CD14-positive monocyte (primary cell): ENCODE measurements at regions not wholly inside any gene's neighbourhood (a gene's known extent, or its start where the extent isn't known, plus 50 kb on each side); places are given as distances from the start of the nearest gene placed in this dataset.

ENCODE experiments used
- DNase-seq, 3 donors: peaks; one replicate each; pipeline ENCODE4 v3.0.0-alpha.2; 2011 to 2022
- H2AFZ ChIP-seq: 2 replicates; pipeline ENCODE4 v1.6.0; 2012; ENCODE audit warnings: mild to moderate bottlenecking, low read depth, low read length, inconsistent platforms; ENCODE audit not compliant: insufficient read depth, poor library complexity, severe bottlenecking
- H3K27ac ChIP-seq, 2 donors: 1 replicate in 1 of 2; 2 replicates in 1 of 2; pipeline ENCODE4 v1.5.1; 2012 to 2013; ENCODE audit warnings: low read length in 2 of 2, control low read depth in 1 of 2, inconsistent platforms in 1 of 2, low read depth in 1 of 2, mild to moderate bottlenecking in 1 of 2
- H3K27me3 ChIP-seq, 2 donors: one replicate each; pipeline versions ENCODE4 v1.6.0 to v1.6.1; 2011 to 2013; ENCODE audit warnings: low read length in 2 of 2; ENCODE audit not compliant: control insufficient read depth in 2 of 2, insufficient read depth in 2 of 2
- H3K36me3 ChIP-seq, 2 donors: replicated peaks in 1 of 2; 1 replicate in 1 of 2; 2 replicates in 1 of 2; pipeline versions ENCODE4 v1.5.1 to v1.6.1; 2012 to 2013; ENCODE audit warnings: low read length in 2 of 2, control low read depth in 1 of 2, inconsistent platforms in 1 of 2, mild to moderate bottlenecking in 1 of 2; ENCODE audit not compliant: insufficient read depth in 2 of 2, control insufficient read depth in 1 of 2
- H3K4me1 ChIP-seq, 2 donors: 1 replicate in 1 of 2; 2 replicates in 1 of 2; pipeline versions ENCODE4 v1.5.1 to v1.6.1; 2012 to 2013; ENCODE audit warnings: low read length in 2 of 2, control low read depth in 1 of 2, inconsistent platforms in 1 of 2, mild to moderate bottlenecking in 1 of 2, moderate library complexity in 1 of 2; ENCODE audit not compliant: insufficient read depth in 2 of 2, control insufficient read depth in 1 of 2
- H3K4me2 ChIP-seq: replicated peaks from 2 replicates; pipeline ENCODE3; 2012; ENCODE audit warnings: low read length, moderate library complexity, mild to moderate bottlenecking; ENCODE audit not compliant: poor library complexity, severe bottlenecking; ENCODE audit errors: extremely low read depth
- H3K4me3 ChIP-seq, 3 experiments: fragments of 200-600 bp in 1 of 3; sonication (generic) in 1 of 3; replicated peaks in 1 of 3; 1 replicate in 2 of 3; 2 replicates in 1 of 3; pipeline ENCODE4 v1.5.1; 2011 to 2013; ENCODE audit warnings: low read length in 3 of 3, mild to moderate bottlenecking in 3 of 3, control low read depth in 2 of 3, low read depth in 2 of 3, inconsistent platforms in 1 of 3, moderate library complexity in 1 of 3
- H3K79me2 ChIP-seq: 2 replicates; pipeline ENCODE4 v1.6.0; 2012; ENCODE audit warnings: mild to moderate bottlenecking, control low read depth, inconsistent platforms, low read length, moderate library complexity; ENCODE audit not compliant: insufficient read depth
- H3K9ac ChIP-seq: 2 replicates; pipeline ENCODE4 v1.6.0; 2017; ENCODE audit warnings: low read length, mild to moderate bottlenecking; ENCODE audit not compliant: insufficient read depth, poor library complexity, severe bottlenecking
- H3K9me3 ChIP-seq, 2 donors: replicated peaks in 1 of 2; 1 replicate in 1 of 2; 2 replicates in 1 of 2; pipeline versions ENCODE4 v1.5.1 to v1.6.1; 2012 to 2013; ENCODE audit warnings: low read length in 2 of 2, control low read depth in 1 of 2; ENCODE audit not compliant: control insufficient read depth in 1 of 2, insufficient read depth in 1 of 2
- H4K20me1 ChIP-seq: 2 replicates; pipeline ENCODE4 v1.6.0; 2012; ENCODE audit warnings: mild to moderate bottlenecking, low read length, control low read depth, moderate library complexity; ENCODE audit not compliant: insufficient read depth
- H3K27ac Mint-ChIP-seq, 7 donors: one replicate each; pipeline ENCODE4 v1.8.0; 2020; ENCODE audit warnings: mild to moderate bottlenecking in 7 of 7, mixed read lengths in 7 of 7, moderate library complexity in 6 of 7, inconsistent platforms in 2 of 7
- H3K27me3 Mint-ChIP-seq, 3 donors: one replicate each; pipeline ENCODE4 v1.8.0; 2021 to 2022; ENCODE audit warnings: low read depth in 3 of 3, mild to moderate bottlenecking in 3 of 3, mixed read lengths in 3 of 3, moderate library complexity in 3 of 3, inconsistent platforms in 1 of 3
- H3K36me3 Mint-ChIP-seq, 2 donors: one replicate each; pipeline ENCODE4 v1.8.0; 2020; ENCODE audit warnings: mixed read lengths in 2 of 2, inconsistent platforms in 1 of 2, mild to moderate bottlenecking in 1 of 2
- H3K4me1 Mint-ChIP-seq: one replicate; pipeline ENCODE4 v1.8.0; 2020; ENCODE audit warnings: mild to moderate bottlenecking, mixed read lengths
- H3K4me3 Mint-ChIP-seq, 2 donors: one replicate each; pipeline ENCODE4 v1.8.0; 2020; ENCODE audit warnings: mild to moderate bottlenecking in 2 of 2, mixed read lengths in 2 of 2, moderate library complexity in 1 of 2
- H3K9me3 Mint-ChIP-seq, 7 donors: one replicate each; pipeline ENCODE4 v1.8.0; 2020 to 2022; ENCODE audit warnings: mixed read lengths in 7 of 7, mild to moderate bottlenecking in 6 of 7, moderate library complexity in 6 of 7, inconsistent platforms in 2 of 7
- WGBS: methylation state at CpG from one replicate; pipeline ENCODE4 v1.1.5; 2013; ENCODE audit warnings: missing lambda C conversion rate; ENCODE audit not compliant: insufficient coverage; 5-methylcytosine and 5-hydroxymethylcytosine counted together
- intact Hi-C, 2 donors: fragments of 100-400 bp; cut with micrococcal nuclease; formaldehyde crosslinking; loops; one replicate each; pipeline versions ENCODE4 v1.15.0 to v1.15.1; 2023
- TF ChIP-seq, protein P1 (sequence below): fragments of 200-600 bp; IDR thresholded peaks from one replicate; pipeline ENCODE4 v1.8.0; 2022; ENCODE audit warnings: antibody characterized with exemption, mild to moderate bottlenecking

DNA sequence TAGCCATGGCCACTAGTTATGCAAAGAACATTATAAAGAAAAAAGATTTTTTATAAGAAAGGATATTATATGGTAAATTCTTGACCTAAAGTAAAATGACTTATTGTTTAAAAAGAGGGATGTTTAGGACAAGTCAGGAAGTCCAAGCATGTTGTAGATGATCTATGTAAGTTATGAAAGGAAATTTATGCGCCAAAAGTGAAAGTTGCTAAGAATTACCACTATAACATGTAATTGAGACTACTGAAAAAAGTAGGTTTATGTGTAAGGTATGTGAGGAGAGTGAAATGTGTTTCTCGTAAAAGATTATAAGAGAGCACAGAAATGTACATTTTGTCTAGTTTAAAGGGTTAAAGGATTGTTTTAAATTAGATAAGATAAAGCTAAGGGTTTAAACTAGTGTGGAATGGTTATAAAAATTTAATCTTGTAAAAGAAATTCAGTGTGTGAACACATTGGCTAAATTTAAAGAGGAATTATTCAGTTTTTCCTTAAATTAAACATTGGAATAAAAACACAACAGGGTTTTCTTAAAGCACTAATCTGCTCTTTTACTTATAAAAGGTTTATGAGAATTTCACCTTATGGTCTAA lies 1100.4 kb upstream of the EDIL3 start:
- no peak overlapping the region for H3K27ac ChIP-seq
- H3K4me1 ChIP-seq, result no peaks in the 10 kb centered on the region
- Mint-ChIP-seq H3K9me3 (peaks cover 0 to 15% (median 4%) of the 10 kb centered on the region in 7 donors), H3K27me3 (no peaks in the 10 kb centered on the region), H3K36me3 (no peaks in the 10 kb centered on the region), H3K4me3 (no peak overlapping the region), H3K4me1 (no peaks in the 10 kb centered on the region), H3K27ac (no peak overlapping the region)
- H4K20me1 ChIP-seq, result no peaks in the 10 kb centered on the region
- H3K4me2 ChIP-seq, result no peak overlapping the region
- H3K4me3 ChIP-seq, result no peak overlapping the region
- peaks cover 5 to 14% of the 10 kb centered on the region in 2 donors for H3K9me3 ChIP-seq
- TF ChIP-seq, protein P1, sequence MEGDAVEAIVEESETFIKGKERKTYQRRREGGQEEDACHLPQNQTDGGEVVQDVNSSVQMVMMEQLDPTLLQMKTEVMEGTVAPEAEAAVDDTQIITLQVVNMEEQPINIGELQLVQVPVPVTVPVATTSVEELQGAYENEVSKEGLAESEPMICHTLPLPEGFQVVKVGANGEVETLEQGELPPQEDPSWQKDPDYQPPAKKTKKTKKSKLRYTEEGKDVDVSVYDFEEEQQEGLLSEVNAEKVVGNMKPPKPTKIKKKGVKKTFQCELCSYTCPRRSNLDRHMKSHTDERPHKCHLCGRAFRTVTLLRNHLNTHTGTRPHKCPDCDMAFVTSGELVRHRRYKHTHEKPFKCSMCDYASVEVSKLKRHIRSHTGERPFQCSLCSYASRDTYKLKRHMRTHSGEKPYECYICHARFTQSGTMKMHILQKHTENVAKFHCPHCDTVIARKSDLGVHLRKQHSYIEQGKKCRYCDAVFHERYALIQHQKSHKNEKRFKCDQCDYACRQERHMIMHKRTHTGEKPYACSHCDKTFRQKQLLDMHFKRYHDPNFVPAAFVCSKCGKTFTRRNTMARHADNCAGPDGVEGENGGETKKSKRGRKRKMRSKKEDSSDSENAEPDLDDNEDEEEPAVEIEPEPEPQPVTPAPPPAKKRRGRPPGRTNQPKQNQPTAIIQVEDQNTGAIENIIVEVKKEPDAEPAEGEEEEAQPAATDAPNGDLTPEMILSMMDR, result no peak
- H3K27me3 ChIP-seq, result no peaks in the 10 kb centered on the region
- H3K79me2 ChIP-seq, result no peaks in the 10 kb centered on the region
- intact Hi-C loops, result no loop called here
- WGBS, result no CpG with 5 or more reads among the region's 2 CpGs
- H3K36me3 ChIP-seq, result no peaks in the 10 kb centered on the region
- no peak overlapping the region for H2AFZ ChIP-seq
- no peak overlapping the region for H3K9ac ChIP-seq
- DNase-seq, result no peak

DNA sequence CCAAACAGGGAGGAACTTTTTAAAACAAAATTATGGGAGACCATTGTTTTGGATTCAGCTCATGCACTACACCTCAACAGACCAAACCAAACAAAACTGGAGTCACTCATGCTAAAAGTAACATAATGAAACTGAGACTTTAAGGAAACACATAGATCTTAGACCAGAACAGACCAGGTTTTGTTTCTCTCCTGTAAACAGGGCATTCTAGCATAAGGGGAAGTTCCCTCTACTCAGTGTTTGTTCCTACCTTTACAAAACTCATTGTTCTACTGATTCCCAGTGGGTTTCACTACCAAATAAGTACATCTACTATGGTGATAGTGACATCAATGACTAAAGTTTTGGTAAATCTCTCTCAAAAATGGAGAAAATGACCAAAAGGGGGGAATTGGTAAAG lies 1103.6 kb upstream of the EDIL3 start:
- intact Hi-C loops, result no loop called here
- Histone ChIP-seq H3K79me2 (no peaks in the 10 kb centered on the region), H3K27ac (no peak overlapping the region), H3K4me3 (no peak overlapping the region), H3K9ac (no peak overlapping the region), H3K27me3 (no peaks in the 10 kb centered on the region), H2AFZ (no peak overlapping the region), H3K36me3 (no peaks in the 10 kb centered on the region), H3K9me3 (peaks cover 5 to 10% of the 10 kb centered on the region in 2 donors), H4K20me1 (no peaks in the 10 kb centered on the region), H3K4me2 (no peak overlapping the region), H3K4me1 (no peaks in the 10 kb centered on the region)
- H3K27me3 Mint-ChIP-seq, result no peaks in the 10 kb centered on the region
- DNase-seq, result no peak
- H3K4me1 Mint-ChIP-seq, result no peaks in the 10 kb centered on the region
- H3K36me3 Mint-ChIP-seq, result no peaks in the 10 kb centered on the region
- no peak overlapping the region for H3K27ac Mint-ChIP-seq
- H3K9me3 Mint-ChIP-seq, result peaks cover 0 to 18% (median 6%) of the 10 kb centered on the region in 7 donors
- TF ChIP-seq, protein P1, result no peak
- no peak overlapping the region for H3K4me3 Mint-ChIP-seq
